ENCODE measurements at regions not wholly inside any gene's neighbourhood (a gene's known extent, or its start where the extent isn't known, plus 50 kb on each side); places are given as distances from the start of the nearest gene placed in this dataset.

DNA sequence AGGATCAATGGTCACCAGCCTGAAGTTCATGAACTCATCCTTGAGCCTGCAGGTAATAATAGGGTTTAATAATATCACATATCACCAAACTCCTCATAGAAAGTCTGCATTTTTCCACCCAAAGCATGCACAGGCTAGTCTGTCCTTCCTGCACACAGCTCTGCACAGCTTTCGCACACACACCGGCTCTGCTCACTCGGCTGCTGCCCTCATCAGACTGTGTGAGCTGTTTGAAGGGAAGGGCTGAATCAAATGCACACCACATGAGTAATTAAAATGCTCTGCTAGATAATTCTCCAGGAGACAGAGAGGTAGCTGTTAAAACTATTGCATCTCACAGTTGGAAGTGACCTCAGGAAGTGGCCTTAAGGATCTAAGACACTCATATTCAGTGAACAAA, 108.4 kb upstream of the YPEL5 start:
- no peak for TF ChIP-seq EZH2phosphoT487 (IDR thresholded peaks at IDR 0.05; ENCODE audit: insufficient read depth, low read depth)
- TF ChIP-seq EZH2 (IDR thresholded peaks at IDR 0.05; ENCODE audit: insufficient read depth, poor library complexity, severe bottlenecking) = no peak

All from GM23248 (cell line).